ENCODE measurements at regions not wholly inside any gene's neighbourhood (a gene's known extent, or its start where the extent isn't known, plus 50 kb on each side); places are given as distances from the start of the nearest gene placed in this dataset.

DNA sequence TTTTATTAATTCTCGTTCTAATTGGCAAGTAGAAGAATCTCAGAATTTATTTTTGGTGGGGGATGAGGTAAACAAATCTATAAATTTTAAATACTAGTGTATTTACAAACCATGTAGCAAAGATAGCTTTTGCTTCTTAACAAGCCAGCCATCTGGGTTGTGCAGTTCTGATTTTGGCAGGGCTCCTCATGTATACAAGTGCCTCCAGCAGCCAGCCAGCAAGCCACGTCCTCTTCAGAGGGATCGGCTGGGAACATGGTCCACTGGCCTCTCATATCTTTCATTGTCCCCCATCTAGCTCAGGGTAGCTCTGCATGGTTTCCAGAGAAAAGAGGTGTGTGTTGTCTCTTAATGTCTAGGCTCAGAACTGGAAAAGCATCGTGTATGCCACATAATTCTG lies 659.1 kb downstream of the MRPL39 start:
- Histone ChIP-seq H2AFZ (ENCODE audit: low read depth, low read length) (no peak overlapping the region), H4K20me1 (ENCODE audit: insufficient read depth, low read length) (no peaks in the 10 kb centered on the region), H3K9ac (ENCODE audit: low read length) (no peak overlapping the region), H3K36me3 (replicated peaks; ENCODE audit: low read depth, low read length) (no peaks in the 10 kb centered on the region), H3K9me3 (ENCODE audit: insufficient read depth, low read length) (no peaks in the 10 kb centered on the region), H3K27ac (ENCODE audit: low read length) (no peak overlapping the region), H3K4me1 (ENCODE audit: low read length) (no peaks in the 10 kb centered on the region), H3K79me2 (ENCODE audit: low read length) (no peaks in the 10 kb centered on the region), H3K27me3 (ENCODE audit: low read depth, low read length) (no peaks in the 10 kb centered on the region), H3K4me3 (ENCODE audit: low read length) (no peak overlapping the region), H3K4me2 (ENCODE audit: low read length) (no peak overlapping the region)
- no peak for TF ChIP-seq EZH2phosphoT487 (IDR thresholded peaks at IDR 0.05; ENCODE audit: low read depth)
- TF ChIP-seq, protein P1, sequence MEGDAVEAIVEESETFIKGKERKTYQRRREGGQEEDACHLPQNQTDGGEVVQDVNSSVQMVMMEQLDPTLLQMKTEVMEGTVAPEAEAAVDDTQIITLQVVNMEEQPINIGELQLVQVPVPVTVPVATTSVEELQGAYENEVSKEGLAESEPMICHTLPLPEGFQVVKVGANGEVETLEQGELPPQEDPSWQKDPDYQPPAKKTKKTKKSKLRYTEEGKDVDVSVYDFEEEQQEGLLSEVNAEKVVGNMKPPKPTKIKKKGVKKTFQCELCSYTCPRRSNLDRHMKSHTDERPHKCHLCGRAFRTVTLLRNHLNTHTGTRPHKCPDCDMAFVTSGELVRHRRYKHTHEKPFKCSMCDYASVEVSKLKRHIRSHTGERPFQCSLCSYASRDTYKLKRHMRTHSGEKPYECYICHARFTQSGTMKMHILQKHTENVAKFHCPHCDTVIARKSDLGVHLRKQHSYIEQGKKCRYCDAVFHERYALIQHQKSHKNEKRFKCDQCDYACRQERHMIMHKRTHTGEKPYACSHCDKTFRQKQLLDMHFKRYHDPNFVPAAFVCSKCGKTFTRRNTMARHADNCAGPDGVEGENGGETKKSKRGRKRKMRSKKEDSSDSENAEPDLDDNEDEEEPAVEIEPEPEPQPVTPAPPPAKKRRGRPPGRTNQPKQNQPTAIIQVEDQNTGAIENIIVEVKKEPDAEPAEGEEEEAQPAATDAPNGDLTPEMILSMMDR (IDR thresholded peaks at IDR 0.05; ENCODE audit: low read depth, low read length) = no peak

DNA sequence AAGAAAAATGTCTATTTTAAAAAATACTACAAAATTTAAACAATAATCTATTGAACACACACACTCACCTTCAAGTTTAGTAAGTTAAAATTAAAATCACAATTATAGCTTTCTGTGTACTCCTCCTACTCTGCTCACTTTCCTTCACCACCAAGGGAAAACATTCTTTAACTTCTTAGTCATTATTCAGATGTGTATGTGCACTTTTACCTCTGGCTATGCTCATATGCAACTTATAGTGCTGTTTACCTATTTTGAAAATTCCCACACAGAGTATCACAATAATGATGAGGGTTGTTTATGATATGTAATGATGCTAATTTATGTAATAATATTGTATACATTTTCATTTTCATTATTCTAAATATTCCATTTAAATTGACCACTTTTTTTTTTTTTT lies 661.4 kb downstream of the MRPL39 start:
- no peak for TF ChIP-seq EZH2phosphoT487 (IDR thresholded peaks at IDR 0.05; ENCODE audit: low read depth)
- TF ChIP-seq, protein P1 (IDR thresholded peaks at IDR 0.05; ENCODE audit: low read depth, low read length) = no peak

DNA sequence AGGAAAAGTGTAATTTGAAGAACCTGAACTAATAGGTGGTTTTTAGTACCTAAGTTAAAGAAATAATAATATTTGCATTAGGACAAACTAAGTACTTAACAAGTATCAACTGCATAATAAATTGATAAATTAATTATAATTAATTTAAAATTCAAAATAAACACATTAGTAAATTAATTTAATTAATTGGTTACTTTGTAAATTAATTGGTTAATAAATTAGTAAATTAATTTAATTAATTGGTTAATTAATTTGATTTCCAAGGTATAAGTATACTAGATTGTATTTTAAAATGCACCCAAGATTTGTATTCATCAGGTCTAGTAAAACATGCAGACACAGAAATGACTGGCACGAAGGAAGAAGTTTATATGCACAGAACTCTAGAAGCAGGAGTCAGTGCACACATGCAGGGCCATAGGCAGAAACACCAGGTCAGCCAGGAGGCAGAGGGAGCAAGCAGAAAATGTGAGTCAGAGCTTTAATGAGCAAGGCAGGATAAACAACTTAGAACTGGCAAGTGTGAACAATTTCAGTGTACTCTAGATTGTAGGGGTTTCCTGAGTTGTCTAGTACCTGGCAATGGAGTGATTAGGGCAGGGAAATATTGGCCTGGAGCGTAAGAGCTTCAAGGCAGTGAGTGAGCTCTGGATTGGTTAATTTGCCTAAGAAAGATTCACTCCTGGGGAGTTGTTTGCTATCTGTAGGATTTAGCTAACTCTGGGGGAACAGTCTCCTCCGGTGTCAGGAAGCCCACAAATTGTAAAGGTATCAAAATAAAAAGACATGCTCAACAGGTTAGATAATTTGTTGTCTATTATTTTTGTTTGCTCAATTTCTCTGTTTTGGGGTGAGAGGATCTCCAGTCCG lies 665.7 kb downstream of the MRPL39 start:
- Histone ChIP-seq H4K20me1 (ENCODE audit: insufficient read depth, low read length) (no peaks in the 10 kb centered on the region), H2AFZ (ENCODE audit: low read depth, low read length) (no peak overlapping the region), H3K27ac (ENCODE audit: low read length) (no peak overlapping the region), H3K4me1 (ENCODE audit: low read length) (no peaks in the 10 kb centered on the region), H3K4me3 (ENCODE audit: low read length) (no peak overlapping the region), H3K9me3 (ENCODE audit: insufficient read depth, low read length) (no peaks in the 10 kb centered on the region), H3K79me2 (ENCODE audit: low read length) (no peaks in the 10 kb centered on the region), H3K27me3 (ENCODE audit: low read depth, low read length) (no peaks in the 10 kb centered on the region), H3K4me2 (ENCODE audit: low read length) (no peak overlapping the region), H3K36me3 (replicated peaks; ENCODE audit: low read depth, low read length) (no peaks in the 10 kb centered on the region), H3K9ac (ENCODE audit: low read length) (no peak overlapping the region)
- TF ChIP-seq EZH2phosphoT487 (IDR thresholded peaks at IDR 0.05; ENCODE audit: low read depth) = no peak
- TF ChIP-seq, protein P1 (IDR thresholded peaks at IDR 0.05; ENCODE audit: low read depth, low read length) = no peak

More for the DNA sequence above, 661.4 kb downstream of the MRPL39 start:
- no peak overlapping the region for H3K4me2 ChIP-seq (ENCODE audit: low read length)
- no peak overlapping the region for H2AFZ ChIP-seq (ENCODE audit: low read depth, low read length)
- no peak overlapping the region for H3K9ac ChIP-seq (ENCODE audit: low read length)
- H3K36me3 ChIP-seq (replicated peaks; ENCODE audit: low read depth, low read length) = no peaks in the 10 kb centered on the region
- H3K9me3 ChIP-seq (ENCODE audit: insufficient read depth, low read length) = no peaks in the 10 kb centered on the region
- H3K27ac ChIP-seq (ENCODE audit: low read length) = no peak overlapping the region
- no peaks in the 10 kb centered on the region for H3K79me2 ChIP-seq (ENCODE audit: low read length)
- H3K4me1 ChIP-seq (ENCODE audit: low read length) = no peaks in the 10 kb centered on the region
- H3K27me3 ChIP-seq (ENCODE audit: low read depth, low read length) = no peaks in the 10 kb centered on the region
- H3K4me3 ChIP-seq (ENCODE audit: low read length) = no peak overlapping the region
- H4K20me1 ChIP-seq (ENCODE audit: insufficient read depth, low read length) = no peaks in the 10 kb centered on the region

DNA sequence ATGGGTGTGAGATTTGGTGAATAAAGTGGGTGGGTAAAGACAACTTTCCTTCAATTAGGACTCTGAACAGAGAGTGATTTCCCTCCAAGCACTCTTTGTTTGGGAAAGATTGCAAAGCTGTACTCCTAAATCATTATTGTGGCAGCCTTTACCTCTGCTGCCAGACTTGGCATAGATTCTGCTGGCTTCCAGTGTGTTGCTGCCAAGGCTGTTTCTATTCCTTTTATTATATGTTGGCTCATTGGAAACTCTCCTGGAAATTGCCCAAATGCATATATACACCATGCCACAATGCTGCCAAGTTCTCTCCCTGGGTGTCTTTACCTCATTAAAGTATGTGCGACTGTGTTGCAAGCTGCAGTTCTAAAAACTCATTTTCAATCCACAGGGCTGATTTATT lies 668.0 kb downstream of the MRPL39 start:
- Histone ChIP-seq H3K9me3 (ENCODE audit: insufficient read depth, low read length) (no peaks in the 10 kb centered on the region), H3K36me3 (replicated peaks; ENCODE audit: low read depth, low read length) (no peaks in the 10 kb centered on the region), H3K4me1 (ENCODE audit: low read length) (no peaks in the 10 kb centered on the region), H3K4me3 (ENCODE audit: low read length) (no peak overlapping the region), H2AFZ (ENCODE audit: low read depth, low read length) (no peak overlapping the region), H3K79me2 (ENCODE audit: low read length) (no peaks in the 10 kb centered on the region), H3K27me3 (ENCODE audit: low read depth, low read length) (no peaks in the 10 kb centered on the region), H3K27ac (ENCODE audit: low read length) (no peak overlapping the region), H4K20me1 (ENCODE audit: insufficient read depth, low read length) (no peaks in the 10 kb centered on the region), H3K4me2 (ENCODE audit: low read length) (no peak overlapping the region), H3K9ac (ENCODE audit: low read length) (no peak overlapping the region)
- no peak for TF ChIP-seq EZH2phosphoT487 (IDR thresholded peaks at IDR 0.05; ENCODE audit: low read depth)
- TF ChIP-seq, protein P1 (IDR thresholded peaks at IDR 0.05; ENCODE audit: low read depth, low read length) = no peak

Measured in OCI-LY3 (cell line).